GM12878 (cell line): ENCODE measurements at regions not wholly inside any gene's neighbourhood (a gene's known extent, or its start where the extent isn't known, plus 50 kb on each side); places are given as distances from the start of the nearest gene placed in this dataset.
A peak's percentile ranks its signal among the peaks of the same experiment; 100 is the strongest.

Experiments used
- BHLHE40 ChIP-seq, 2 experiments: fragments of 450-650 bp in 1 of 2; IDR thresholded peaks; 2 replicates each; pipeline ENCODE4 v1.6.1; 2011 to 2017; ENCODE audit warnings: low read depth in 2 of 2, borderline replicate concordance in 1 of 2, improper control_type of control experiment in 1 of 2, low read length in 1 of 2, mild to moderate bottlenecking in 1 of 2
- CREB1 ChIP-seq: IDR thresholded peaks from 2 replicates; pipeline ENCODE4 v1.6.1; 2012; ENCODE audit warnings: low read depth, mild to moderate bottlenecking, inconsistent platforms
- CREM ChIP-seq: IDR thresholded peaks from 2 replicates; pipeline ENCODE4 v1.6.1; 2014; ENCODE audit warnings: antibody characterized with exemption, low read depth
- EED ChIP-seq: sonication (generic); IDR thresholded peaks from 2 replicates; pipeline ENCODE4 v1.6.1; 2016; ENCODE audit warnings: antibody characterized with exemption, low read depth
- ETV6 ChIP-seq, 2 experiments: fragments of 450-650 bp in 1 of 2; IDR thresholded peaks in 1 of 2; conservative IDR thresholded peaks in 1 of 2; 2 replicates each; pipeline ENCODE4 v1.6.1; 2014; ENCODE audit warnings: antibody characterized with exemption in 1 of 2, borderline replicate concordance in 1 of 2, low read depth in 1 of 2, mild to moderate bottlenecking in 1 of 2, moderate library complexity in 1 of 2
- IKZF2 ChIP-seq, 2 experiments: fragments of 450-650 bp; IDR thresholded peaks; 2 replicates each; pipeline ENCODE4 v1.6.1; 2017; ENCODE audit warnings: mild to moderate bottlenecking in 2 of 2, moderate library complexity in 2 of 2
- JUNB ChIP-seq: IDR thresholded peaks from 2 replicates; pipeline ENCODE4 v1.6.1; 2016; ENCODE audit warnings: antibody characterized with exemption, mild to moderate bottlenecking
- NFIC ChIP-seq: IDR thresholded peaks from 2 replicates; pipeline ENCODE4 v1.6.1; 2012; ENCODE audit warnings: low read depth, mild to moderate bottlenecking, inconsistent platforms, low read length, moderate library complexity
- NR2C1 ChIP-seq: fragments of 450-650 bp; IDR thresholded peaks from 2 replicates; pipeline ENCODE4 v1.6.1; 2017; ENCODE audit warnings: antibody characterized with exemption, mild to moderate bottlenecking, moderate library complexity
- PML ChIP-seq: IDR thresholded peaks from 2 replicates; pipeline ENCODE4 v1.6.1; 2012; ENCODE audit warnings: low read length, inconsistent platforms
- POLR2AphosphoS5 ChIP-seq: IDR thresholded peaks from 2 replicates; pipeline ENCODE4 v1.6.1; 2011; ENCODE audit warnings: mild to moderate bottlenecking, low read length, inconsistent platforms
- PRDM15 ChIP-seq: fragments of 450-650 bp; formaldehyde crosslinking; IDR thresholded peaks from 2 replicates; pipeline ENCODE4 v1.4.0; 2020; ENCODE audit warnings: mild to moderate bottlenecking, moderate library complexity
- SMARCA5 ChIP-seq: fragments of 450-650 bp; IDR thresholded peaks from 2 replicates; pipeline ENCODE4 v1.6.1; 2017; ENCODE audit warnings: mild to moderate bottlenecking
- SMC3 ChIP-seq: IDR thresholded peaks from 2 replicates; pipeline ENCODE4 v1.6.1; 2011; ENCODE audit warnings: low read length, improper control_type of control experiment, borderline replicate concordance
- TF ChIP-seq, protein P1 (sequence below): fragments of 450-650 bp; IDR thresholded peaks from 2 replicates; pipeline ENCODE4 v1.6.1; 2017; ENCODE audit warnings: mild to moderate bottlenecking, moderate library complexity
- TF ChIP-seq, protein P2 (sequence below): IDR thresholded peaks from 2 replicates; pipeline ENCODE4 v1.6.1; 2012; ENCODE audit warnings: low read length, inconsistent platforms

DNA sequence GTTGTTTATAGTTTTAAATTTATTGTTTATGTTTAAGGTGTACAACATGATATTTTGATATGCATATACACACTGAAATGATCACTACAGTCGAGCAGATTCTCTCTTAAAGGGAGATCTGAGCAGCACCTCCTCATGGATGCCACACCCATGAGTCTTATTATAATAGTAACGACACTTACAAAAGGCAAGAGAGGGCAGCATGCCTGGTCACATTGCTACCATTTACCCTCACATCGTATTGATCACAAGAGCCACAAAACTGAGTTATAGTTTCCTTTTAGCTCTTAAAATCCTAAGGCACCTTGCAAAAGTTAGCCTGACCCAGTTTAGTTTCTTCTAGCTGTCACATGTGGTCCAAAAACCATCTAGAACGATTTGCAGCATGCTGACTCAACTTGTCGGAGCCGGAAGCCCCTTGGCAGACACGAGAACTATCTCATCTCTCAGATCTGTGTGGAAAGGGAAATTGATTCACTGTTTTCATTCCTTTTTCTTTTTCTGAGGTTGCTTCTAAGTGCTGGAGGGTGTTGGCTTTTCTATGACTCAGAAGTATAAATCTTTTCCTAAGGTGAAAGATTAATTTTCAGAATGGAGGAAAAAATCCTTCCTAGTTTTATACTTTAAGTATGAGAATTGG is 85.3 kb downstream of the CDC42EP3 start (continued):
- TF ChIP-seq CREB1 (0 out of 2 replicates have a peak, but pooled peaks have one; percentile 40), PML (no peak), JUNB (peak; percentile 72), NFIC (peak; percentile 88), CREM (peak; percentile 50; the same call in 1 of the 2 replicates), ETV6 (conservative IDR thresholded peaks at IDR 0.05 in 1 of 2, IDR thresholded peaks at IDR 0.05 in 1 of 2; ENCODE audit: borderline replicate concordance in 1 of 2, low read depth in 1 of 2) (peak in 1 of 2 experiments; percentile 90; a peak in 2 of 4 replicates), BHLHE40 (IDR thresholded peaks at IDR 0.05; ENCODE audit: borderline replicate concordance in 1 of 2, low read depth in 2 of 2, low read length in 1 of 2) (0 out of 4 replicates have a peak, but pooled peaks of 1 of the 2 experiments have one; percentile 21), SMC3 (no peak), IKZF2 (IDR thresholded peaks at IDR 0.05) (peak in 1 of 2 experiments; percentile 25; a peak in 1 of 4 replicates), POLR2AphosphoS5 (no peak), EED (peak; percentile 82), SMARCA5 (0 out of 2 replicates have a peak, but pooled peaks have one; percentile 30), PRDM15 (CRISPR knock-in tag) (no peak), NR2C1 (no peak)
- TF ChIP-seq, protein P1, sequence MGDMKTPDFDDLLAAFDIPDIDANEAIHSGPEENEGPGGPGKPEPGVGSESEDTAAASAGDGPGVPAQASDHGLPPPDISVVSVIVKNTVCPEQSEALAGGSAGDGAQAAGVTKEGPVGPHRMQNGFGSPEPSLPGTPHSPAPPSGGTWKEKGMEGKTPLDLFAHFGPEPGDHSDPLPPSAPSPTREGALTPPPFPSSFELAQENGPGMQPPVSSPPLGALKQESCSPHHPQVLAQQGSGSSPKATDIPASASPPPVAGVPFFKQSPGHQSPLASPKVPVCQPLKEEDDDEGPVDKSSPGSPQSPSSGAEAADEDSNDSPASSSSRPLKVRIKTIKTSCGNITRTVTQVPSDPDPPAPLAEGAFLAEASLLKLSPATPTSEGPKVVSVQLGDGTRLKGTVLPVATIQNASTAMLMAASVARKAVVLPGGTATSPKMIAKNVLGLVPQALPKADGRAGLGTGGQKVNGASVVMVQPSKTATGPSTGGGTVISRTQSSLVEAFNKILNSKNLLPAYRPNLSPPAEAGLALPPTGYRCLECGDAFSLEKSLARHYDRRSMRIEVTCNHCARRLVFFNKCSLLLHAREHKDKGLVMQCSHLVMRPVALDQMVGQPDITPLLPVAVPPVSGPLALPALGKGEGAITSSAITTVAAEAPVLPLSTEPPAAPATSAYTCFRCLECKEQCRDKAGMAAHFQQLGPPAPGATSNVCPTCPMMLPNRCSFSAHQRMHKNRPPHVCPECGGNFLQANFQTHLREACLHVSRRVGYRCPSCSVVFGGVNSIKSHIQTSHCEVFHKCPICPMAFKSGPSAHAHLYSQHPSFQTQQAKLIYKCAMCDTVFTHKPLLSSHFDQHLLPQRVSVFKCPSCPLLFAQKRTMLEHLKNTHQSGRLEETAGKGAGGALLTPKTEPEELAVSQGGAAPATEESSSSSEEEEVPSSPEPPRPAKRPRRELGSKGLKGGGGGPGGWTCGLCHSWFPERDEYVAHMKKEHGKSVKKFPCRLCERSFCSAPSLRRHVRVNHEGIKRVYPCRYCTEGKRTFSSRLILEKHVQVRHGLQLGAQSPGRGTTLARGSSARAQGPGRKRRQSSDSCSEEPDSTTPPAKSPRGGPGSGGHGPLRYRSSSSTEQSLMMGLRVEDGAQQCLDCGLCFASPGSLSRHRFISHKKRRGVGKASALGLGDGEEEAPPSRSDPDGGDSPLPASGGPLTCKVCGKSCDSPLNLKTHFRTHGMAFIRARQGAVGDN, result 0 out of 2 replicates have a peak, but pooled peaks have one; percentile 71
- TF ChIP-seq, protein P2, sequence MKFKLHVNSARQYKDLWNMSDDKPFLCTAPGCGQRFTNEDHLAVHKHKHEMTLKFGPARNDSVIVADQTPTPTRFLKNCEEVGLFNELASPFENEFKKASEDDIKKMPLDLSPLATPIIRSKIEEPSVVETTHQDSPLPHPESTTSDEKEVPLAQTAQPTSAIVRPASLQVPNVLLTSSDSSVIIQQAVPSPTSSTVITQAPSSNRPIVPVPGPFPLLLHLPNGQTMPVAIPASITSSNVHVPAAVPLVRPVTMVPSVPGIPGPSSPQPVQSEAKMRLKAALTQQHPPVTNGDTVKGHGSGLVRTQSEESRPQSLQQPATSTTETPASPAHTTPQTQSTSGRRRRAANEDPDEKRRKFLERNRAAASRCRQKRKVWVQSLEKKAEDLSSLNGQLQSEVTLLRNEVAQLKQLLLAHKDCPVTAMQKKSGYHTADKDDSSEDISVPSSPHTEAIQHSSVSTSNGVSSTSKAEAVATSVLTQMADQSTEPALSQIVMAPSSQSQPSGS, result peak; percentile 74; the same call in 1 of the 2 replicates
- TF ChIP-seq, all 136 proteins: peak for 15
